Calu3 (cell line): ENCODE measurements at regions not wholly inside any gene's neighbourhood (a gene's known extent, or its start where the extent isn't known, plus 50 kb on each side); places are given as distances from the start of the nearest gene placed in this dataset.

Source experiments
- BruUV-seq: library from RNA; stranded (reverse); fragments of 400-500 nt; replicated peaks from 2 replicates; lab custom pipeline; 2021; lab: Mats Ljungman, UMichigan
- CTCF ChIA-PET: fragments of 300-600 bp; sonication (Branson Sonifier 250); formaldehyde crosslinking; loops from one replicate; lab custom pipeline; 2022; ENCODE audit warnings: antibody characterized with exemption; lab: Charles Lee
- DNase-seq: peaks from one replicate; pipeline ENCODE4 v3.0.0; 2022
- H3K27ac Mint-ChIP-seq: one replicate; pipeline ENCODE4 v1.8.0; 2022; ENCODE audit warnings: mixed read lengths; ENCODE audit not compliant: unreplicated experiment
- H3K27me3 Mint-ChIP-seq: one replicate; pipeline ENCODE4 v1.8.0; 2022; ENCODE audit warnings: mixed read lengths; ENCODE audit not compliant: unreplicated experiment
- H3K36me3 Mint-ChIP-seq: one replicate; pipeline ENCODE4 v1.8.0; 2022; ENCODE audit warnings: mild to moderate bottlenecking, moderate library complexity, mixed read lengths; ENCODE audit not compliant: insufficient read depth, unreplicated experiment
- H3K4me1 Mint-ChIP-seq: one replicate; pipeline ENCODE4 v1.8.0; 2022; ENCODE audit warnings: mild to moderate bottlenecking, low read depth, mixed read lengths; ENCODE audit not compliant: unreplicated experiment
- H3K4me3 Mint-ChIP-seq: one replicate; pipeline ENCODE4 v1.8.0; 2022; ENCODE audit warnings: mild to moderate bottlenecking, low read depth, moderate library complexity, mixed read lengths; ENCODE audit not compliant: unreplicated experiment
- H3K9me3 Mint-ChIP-seq: one replicate; pipeline ENCODE4 v1.8.0; 2022; ENCODE audit warnings: low read depth, mixed read lengths; ENCODE audit not compliant: unreplicated experiment
- CTCF ChIP-seq: fragments of 200-600 bp; IDR thresholded peaks from one replicate; pipeline ENCODE4 v1.8.0; 2022; ENCODE audit warnings: antibody characterized with exemption; ENCODE audit not compliant: unreplicated experiment
- intact Hi-C: fragments of 100-400 bp; cut with micrococcal nuclease; formaldehyde crosslinking; loops from one replicate; pipeline ENCODE4 v1.10.0; 2022; ENCODE audit not compliant: unreplicated experiment

GRCh38 chr14:106094654-106095189 is 568.3 kb downstream of the TMEM121 start:
- TF ChIP-seq CTCF: no peak
- no peaks in the 10 kb centered on the region for H3K36me3 Mint-ChIP-seq
- intact Hi-C loops: no loop called here
- no peaks in the 10 kb centered on the region for H3K4me1 Mint-ChIP-seq
- H3K9me3 Mint-ChIP-seq: no peaks in the 10 kb centered on the region
- CTCF ChIA-PET: no interaction called here
- H3K27me3 Mint-ChIP-seq: no peaks in the 10 kb centered on the region
- no peak overlapping the region for H3K27ac Mint-ChIP-seq
- no peak overlapping the region for H3K4me3 Mint-ChIP-seq
- peak; percentile 7 for DNase-seq
- no TSS peak for BruUV-seq

GRCh38 chr14:106107703-106108102 is 581.3 kb downstream of the TMEM121 start:
- no peaks in the 10 kb centered on the region for H3K27me3 Mint-ChIP-seq
- no peak for TF ChIP-seq CTCF
- H3K4me3 Mint-ChIP-seq: no peak overlapping the region
- no peaks in the 10 kb centered on the region for H3K9me3 Mint-ChIP-seq
- DNase-seq: no peak
- no TSS peak for BruUV-seq
- no peaks in the 10 kb centered on the region for H3K4me1 Mint-ChIP-seq
- intact Hi-C loops: no loop called here
- CTCF ChIA-PET: no interaction called here
- no peaks in the 10 kb centered on the region for H3K36me3 Mint-ChIP-seq
- no peak overlapping the region for H3K27ac Mint-ChIP-seq

GRCh38 chr14:106109337-106109736 is 583.0 kb downstream of the TMEM121 start:
- no peak for DNase-seq
- no peak overlapping the region for H3K27ac Mint-ChIP-seq
- no peaks in the 10 kb centered on the region for H3K9me3 Mint-ChIP-seq
- H3K4me1 Mint-ChIP-seq: no peaks in the 10 kb centered on the region
- no peaks in the 10 kb centered on the region for H3K36me3 Mint-ChIP-seq
- H3K4me3 Mint-ChIP-seq: no peak overlapping the region
- intact Hi-C loops: no loop called here
- CTCF ChIA-PET: no interaction called here
- no peaks in the 10 kb centered on the region for H3K27me3 Mint-ChIP-seq
- BruUV-seq: no TSS peak
- no peak for TF ChIP-seq CTCF

GRCh38 chr14:106115401-106115800 is 589.0 kb downstream of the TMEM121 start:
- Mint-ChIP-seq H3K4me3 (no peak overlapping the region), H3K27ac (no peak overlapping the region), H3K9me3 (no peaks in the 10 kb centered on the region), H3K27me3 (peaks cover 48% of the 10 kb centered on the region), H3K36me3 (no peaks in the 10 kb centered on the region), H3K4me1 (no peaks in the 10 kb centered on the region)
- CTCF ChIA-PET: no interaction called here
- intact Hi-C loops: no loop called here
- no peak for DNase-seq
- no TSS peak for BruUV-seq
- no peak for TF ChIP-seq CTCF
